NCI-H82 (cell line): ENCODE measurements at regions not wholly inside any gene's neighbourhood (a gene's known extent, or its start where the extent isn't known, plus 50 kb on each side); places are given as distances from the start of the nearest gene placed in this dataset.
A peak's percentile ranks its signal among the peaks of the same experiment; 100 is the strongest.
"Not testable (repeated sequence)": the region's sequence is repeated elsewhere in the genome, so short reads cannot be mapped to it uniquely, and the experiment has no call there.

Source experiments
- DNase-seq: peaks from one replicate; lab custom pipeline; 2025; lab: John Stamatoyannopoulos, UW

GRCh38 chr10:35995485-35995884 lies 353.4 kb upstream of the FZD8 start:
- DNase-seq, result no peak

DNA sequence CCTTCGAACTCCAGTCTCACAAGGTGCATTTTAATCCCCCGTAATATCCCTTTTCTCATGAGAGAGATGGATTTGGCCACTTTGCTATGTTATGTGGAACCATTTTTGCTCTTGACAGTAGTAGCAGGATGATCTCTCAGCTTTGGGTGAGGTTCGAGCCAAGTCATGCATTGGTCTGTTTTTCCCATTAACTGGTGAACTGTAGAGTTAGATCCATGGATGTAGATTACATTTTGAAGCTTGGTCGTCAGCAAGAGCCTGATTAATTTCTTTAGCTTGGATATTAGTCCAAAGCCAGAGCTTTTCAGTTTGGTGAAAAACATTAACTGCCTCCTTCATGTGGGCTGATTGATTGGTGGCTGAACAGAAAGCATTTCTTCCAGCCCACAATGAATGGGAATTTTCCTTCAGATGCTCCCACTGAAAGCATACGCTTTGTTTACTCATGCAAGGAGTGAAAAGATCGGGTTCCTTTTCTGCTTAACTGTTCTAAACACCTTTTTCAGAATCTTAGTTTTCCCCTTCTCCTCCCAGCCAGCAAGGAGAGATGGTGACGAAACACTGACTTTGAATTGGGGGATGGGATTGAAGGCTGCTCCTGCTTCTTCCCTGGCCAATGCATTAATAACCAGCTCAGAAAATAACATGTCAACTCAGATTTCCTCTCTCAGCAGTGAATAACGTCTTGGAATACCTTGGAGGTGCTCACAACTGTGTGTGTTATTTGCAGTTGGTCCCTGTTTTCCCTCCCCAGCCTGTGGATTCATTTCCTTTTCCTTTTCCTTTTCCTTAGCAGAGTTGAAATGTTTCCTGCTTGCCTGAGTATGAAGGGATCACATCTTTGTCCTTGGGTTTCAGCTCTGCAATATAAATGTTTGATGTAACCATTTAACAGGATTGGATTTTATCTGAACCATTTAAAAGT lies 351.8 kb upstream of the FZD8 start:
- no peak for DNase-seq

GRCh38 chr10:35992107-35992506 lies 350.0 kb upstream of the FZD8 start:
- DNase-seq, result no peak

DNA sequence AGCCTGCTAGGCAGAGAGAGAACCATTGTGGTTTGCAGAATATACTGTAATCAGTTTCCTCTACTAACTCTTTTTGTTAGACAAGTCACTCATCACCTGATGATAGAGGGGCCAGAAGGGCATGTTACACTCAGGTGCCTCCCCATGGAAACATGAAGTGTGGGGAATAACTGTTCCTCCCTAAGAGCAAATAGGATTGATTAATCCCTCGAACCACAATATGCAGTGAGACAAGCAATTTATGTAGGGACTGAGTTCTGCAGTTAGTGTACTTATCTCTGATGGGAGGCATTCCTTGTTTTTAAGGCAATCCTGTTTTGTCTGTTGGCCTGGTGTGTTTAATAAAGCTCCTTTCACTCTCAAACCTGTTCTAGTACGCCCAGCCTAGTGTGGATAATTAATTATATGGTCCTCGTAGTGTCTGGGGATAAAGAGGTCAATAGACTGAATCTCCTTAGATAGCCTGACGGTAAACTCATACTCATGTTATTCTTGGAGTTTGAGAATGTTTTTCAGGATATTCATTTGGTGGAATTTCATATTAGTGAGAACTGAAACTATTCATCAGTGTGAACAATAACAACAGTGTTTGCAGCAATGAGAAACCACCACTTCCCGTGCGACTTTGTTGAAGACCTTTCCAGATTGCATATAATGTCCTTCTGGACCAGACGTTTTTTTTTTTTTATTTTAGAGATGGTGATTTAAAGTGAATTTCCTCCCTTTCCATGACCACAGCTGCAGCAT lies 344.8 kb upstream of the FZD8 start:
- DNase-seq, result peak; percentile 2

DNA sequence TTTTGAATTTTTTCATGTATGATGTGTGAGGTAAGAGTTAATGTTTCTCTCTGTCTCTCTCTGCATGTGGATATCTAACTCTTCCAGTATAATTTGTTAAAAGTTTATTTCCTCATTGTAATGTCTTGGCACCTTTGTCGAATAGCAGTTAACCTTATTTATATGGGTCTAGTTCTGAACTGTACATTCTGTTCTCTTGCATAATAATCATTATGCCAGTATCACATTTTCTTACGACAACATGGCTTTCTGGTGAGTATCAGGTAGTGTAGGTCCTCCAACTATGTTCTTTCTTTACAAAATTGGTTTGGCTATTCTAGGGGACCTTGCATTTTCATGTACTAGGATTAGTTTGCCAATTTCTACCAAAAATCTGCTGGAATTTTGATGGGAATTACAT lies 337.0 kb upstream of the FZD8 start:
- DNase-seq, result no peak

DNA sequence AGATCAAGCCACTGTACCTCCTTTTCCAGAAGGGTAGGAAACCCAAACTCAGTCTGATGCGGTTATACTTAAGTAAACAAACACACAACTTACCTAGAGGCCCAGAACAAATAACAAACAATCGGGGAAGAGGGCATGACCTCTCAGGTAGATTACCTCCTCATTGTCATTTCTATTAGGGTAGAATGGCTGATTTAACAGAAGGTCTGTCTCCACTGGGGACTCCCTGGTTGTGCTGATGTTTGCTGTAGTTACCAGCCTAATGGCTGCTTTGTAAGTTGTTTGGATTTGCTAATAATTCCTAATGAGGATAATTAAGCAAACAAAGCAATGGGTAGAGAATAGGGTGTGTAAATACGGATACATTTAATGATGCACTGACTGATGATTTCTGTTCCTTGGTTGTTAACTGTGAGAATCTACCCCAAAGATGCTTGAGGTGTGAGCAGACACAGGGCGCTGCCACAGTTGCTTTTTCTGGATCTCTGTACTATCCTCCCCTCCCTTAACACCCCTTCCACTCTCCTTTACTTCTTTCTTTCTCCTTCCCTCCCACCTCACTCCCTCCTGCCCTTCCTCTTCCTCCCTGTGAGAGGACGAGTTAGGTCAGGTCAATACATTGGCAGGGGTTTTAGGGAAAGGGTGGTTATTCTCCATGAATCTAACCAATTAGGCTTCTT lies 332.0 kb upstream of the FZD8 start:
- not testable (repeated sequence) for DNase-seq

GRCh38 chr10:35972275-35972674 lies 330.2 kb upstream of the FZD8 start:
- DNase-seq, result no peak

DNA sequence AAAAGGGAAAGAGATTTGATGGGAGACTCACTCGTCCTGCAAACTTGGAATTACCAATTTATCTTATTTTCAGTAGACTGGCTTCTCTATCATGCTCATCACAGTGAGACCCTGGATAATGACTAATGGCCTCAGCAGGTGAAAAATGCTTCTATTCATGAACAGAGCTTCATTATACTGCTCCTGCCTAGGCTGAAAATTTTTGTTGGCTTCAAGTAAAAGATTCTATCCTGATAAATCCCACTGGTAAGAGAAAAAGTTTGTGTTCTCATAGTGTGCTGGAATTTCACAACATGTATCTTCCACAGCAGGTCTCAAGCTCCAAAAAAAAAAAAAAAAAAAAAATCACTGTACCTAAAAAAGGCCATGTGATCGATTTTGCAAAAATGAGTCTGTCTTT lies 329.3 kb upstream of the FZD8 start:
- no peak for DNase-seq

- no peak for DNase-seq
Measured at GRCh38 chr10:35963685-35964084, 321.6 kb upstream of the FZD8 start.

DNA sequence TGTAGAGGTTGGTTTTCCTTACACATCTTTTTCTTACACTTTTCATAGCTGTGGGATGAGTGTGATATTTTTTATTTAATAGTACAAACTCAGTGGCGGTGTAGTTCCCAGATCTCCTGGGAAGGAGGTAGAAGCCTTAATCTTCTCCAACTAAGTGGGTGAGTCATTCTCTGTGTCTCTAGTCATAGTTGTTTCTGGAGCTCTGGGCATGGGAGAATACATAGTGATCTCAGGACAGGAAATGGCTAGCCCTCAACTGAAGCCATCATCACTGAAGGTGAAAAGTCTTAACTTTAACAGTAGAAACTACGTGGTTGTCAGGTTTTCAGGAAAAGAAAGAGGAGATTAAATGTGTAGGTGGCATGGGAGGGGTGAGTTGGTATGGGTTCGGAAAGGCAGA lies 319.4 kb upstream of the FZD8 start:
- no peak for DNase-seq

GRCh38 chr10:35959252-35959651 lies 317.2 kb upstream of the FZD8 start:
- DNase-seq, result no peak

DNA sequence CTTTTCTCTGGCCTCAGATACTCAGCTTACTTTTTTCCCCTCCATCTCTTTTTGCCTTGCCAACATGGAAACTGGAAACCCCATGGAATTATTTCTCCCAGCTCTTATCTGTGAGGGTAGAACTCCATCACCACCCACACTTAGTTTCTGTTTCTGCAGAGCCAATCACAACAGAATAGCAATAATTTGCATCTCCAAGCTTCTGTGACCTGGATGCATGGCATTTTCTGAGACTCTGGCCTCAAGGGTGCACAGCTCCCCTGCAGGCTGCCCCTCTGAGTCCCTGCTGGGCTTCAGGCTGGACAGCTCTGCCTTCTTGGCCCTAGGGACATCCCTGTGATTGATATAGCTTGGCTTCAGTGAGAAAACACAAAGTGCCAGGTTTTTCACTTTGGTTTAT lies 316.5 kb upstream of the FZD8 start:
- not testable (repeated sequence) for DNase-seq

DNA sequence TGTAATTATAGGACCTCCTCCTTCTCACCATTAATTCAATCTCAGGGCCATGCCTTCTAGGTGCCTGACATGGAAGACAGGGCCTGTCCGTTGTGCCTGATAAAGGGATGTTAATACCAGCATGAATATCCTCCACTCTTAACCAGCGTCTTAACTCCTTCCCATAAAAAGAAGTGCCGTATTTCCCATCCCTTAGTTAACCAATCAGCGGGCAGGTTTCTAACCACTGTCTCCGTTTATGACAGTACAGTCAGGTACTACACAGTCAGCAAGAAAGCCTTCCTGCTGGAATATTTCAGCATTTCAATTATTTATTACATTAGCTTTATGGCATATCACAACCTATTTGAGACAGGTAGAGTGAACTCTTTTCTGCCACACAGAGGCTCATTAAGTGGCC lies 308.6 kb upstream of the FZD8 start:
- DNase-seq, result no peak

DNA sequence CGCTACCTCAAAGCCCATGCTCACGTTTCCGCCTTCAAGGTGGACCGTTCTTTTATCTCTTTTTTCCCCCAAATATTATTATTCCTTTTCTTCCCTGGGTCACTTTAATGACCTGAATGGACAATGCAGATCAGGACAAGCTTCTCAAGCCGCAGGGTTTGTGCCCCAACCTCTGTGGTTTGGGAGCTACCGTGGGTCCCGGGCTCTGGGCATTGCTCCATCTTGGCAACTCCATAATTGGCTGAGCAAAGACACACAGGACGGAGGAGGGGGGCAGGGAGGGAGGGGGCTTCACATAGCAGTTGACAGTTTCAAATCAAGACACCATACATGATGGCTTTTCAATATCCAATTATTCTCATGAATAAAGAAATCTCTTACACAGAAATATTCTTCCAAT lies 308.1 kb upstream of the FZD8 start:
- DNase-seq, result no peak

DNA sequence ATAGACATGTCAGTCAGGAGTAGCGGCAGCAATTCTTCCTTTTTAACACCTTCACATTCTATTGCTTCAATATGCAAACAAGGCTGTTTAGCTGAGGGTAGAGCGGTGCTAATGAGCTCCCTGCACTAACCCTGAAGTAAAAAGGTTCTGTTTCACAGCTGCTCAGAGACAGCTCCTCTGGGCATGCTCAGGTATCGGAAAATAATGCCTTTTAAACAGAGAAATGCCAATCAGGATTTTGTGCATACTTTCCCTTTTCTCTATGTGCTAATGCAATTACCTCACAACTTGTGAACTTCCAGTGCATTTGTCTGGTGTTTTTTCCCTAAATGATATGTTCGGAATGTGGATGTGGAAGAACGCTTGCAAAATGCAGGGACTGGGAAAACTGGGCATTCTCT lies 307.7 kb upstream of the FZD8 start:
- no peak for DNase-seq

DNA sequence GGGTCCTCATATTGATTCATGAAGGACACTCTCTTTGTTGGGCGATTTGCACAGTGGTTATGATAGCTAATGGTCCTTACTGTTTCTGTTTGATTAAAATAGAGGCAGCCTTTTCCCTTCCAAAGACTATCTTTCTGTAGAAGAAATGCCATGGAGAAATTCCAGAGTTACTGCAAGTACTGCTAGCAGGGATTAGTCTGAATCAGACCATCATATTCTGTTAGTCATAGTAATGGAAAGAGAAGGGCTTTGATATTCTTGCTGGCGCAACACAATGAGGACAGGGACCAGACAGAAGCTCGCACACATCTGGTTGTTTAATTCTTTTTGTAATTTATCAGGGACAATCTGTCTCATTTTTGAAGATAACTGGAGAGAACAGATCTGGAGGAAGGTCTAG lies 304.5 kb upstream of the FZD8 start:
- DNase-seq, result no peak

- peak; percentile 3 for DNase-seq
Measured at GRCh38 chr10:35942057-35942456, 300.0 kb upstream of the FZD8 start.

- DNase-seq, result peak; percentile 79
Measured at GRCh38 chr10:35940141-35941041, 298.3 kb upstream of the FZD8 start.

DNA sequence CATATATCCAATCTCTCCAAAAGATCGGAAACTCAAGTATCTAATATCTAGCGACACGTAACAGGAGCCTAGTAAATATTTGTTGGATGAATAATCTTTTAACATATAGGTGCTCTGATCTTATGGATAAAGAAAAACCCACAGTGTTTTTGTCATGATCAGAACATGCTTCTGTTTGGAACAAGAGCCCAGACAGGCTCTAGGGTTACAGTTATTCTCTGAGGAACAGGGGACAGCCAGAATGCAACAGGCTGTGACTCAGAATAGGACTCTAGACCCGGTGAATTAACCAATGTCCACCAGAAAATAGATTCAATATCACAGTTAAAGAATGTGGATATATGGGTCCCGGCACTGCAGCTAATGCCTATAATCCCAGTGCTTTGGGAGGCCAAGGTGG lies 296.1 kb upstream of the FZD8 start:
- no peak for DNase-seq

DNA sequence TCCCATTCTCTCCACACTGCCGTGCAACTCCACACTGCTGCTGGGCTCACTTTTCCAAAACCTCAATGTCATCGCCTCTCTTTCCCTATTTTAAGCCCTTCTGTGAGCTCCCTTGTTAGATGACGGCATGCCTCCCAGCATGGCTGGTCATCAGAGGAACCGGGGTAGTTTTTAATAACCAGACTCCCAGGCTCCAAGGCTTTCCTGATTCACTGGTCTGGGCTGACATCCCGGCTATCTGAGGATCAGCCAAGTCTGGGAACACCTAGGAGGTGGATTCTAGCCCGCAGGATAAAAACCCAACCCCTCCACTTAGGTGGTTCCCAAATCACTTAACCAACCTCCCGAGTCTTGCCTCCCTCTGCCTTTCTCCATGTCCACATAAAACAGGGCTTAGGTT lies 295.4 kb upstream of the FZD8 start:
- no peak for DNase-seq

- DNase-seq, result peak; percentile 41
Measured at GRCh38 chr10:35934642-35934995, 292.5 kb upstream of the FZD8 start.
